AG09319 (cell line): ENCODE measurements at regions not wholly inside any gene's neighbourhood (a gene's known extent, or its start where the extent isn't known, plus 50 kb on each side); places are given as distances from the start of the nearest gene placed in this dataset.

Experiments
- DNase-seq: peaks from one replicate; pipeline ENCODE4 v3.0.0-alpha.2; 2010; ENCODE audit warnings: low read depth; ENCODE audit errors: extremely low read depth
- CTCF ChIP-seq: IDR thresholded peaks from 2 replicates; pipeline ENCODE4 v1.5.1; 2011; ENCODE audit warnings: low read depth, mild to moderate bottlenecking, inconsistent platforms, low read length, moderate library complexity

GRCh38 chr4:123506011-123506695 is 109.6 kb downstream of the SPRY1 start:
- no peak for TF ChIP-seq CTCF
- no peak for DNase-seq

GRCh38 chr4:123507376-123507775 is 110.8 kb downstream of the SPRY1 start:
- no peak for DNase-seq

GRCh38 chr4:123510221-123510620 is 113.6 kb downstream of the SPRY1 start:
- TF ChIP-seq CTCF, result no peak
- no peak for DNase-seq

More at GRCh38 chr4:123507376-123507775, 110.8 kb downstream of the SPRY1 start:
- no peak for TF ChIP-seq CTCF

- TF ChIP-seq CTCF, result no peak
- no peak for DNase-seq
Measured at GRCh38 chr4:123510659-123511058, 114.1 kb downstream of the SPRY1 start.

- DNase-seq, result no peak
- no peak for TF ChIP-seq CTCF
Measured at GRCh38 chr4:123516576-123516975, 120.0 kb downstream of the SPRY1 start.

- DNase-seq, result no peak
- no peak for TF ChIP-seq CTCF
Measured at GRCh38 chr4:123517176-123517575, 120.6 kb downstream of the SPRY1 start.

GRCh38 chr4:123517971-123518370 is 121.4 kb downstream of the SPRY1 start:
- no peak for DNase-seq
- no peak for TF ChIP-seq CTCF
